HG03575 (cell line): ENCODE measurements at regions not wholly inside any gene's neighbourhood (a gene's known extent, or its start where the extent isn't known, plus 50 kb on each side); places are given as distances from the start of the nearest gene placed in this dataset.
"Not testable (repeated sequence)": the region's sequence is repeated elsewhere in the genome, so short reads cannot be mapped to it uniquely, and the experiment has no call there.

ENCODE experiments used
- ATAC-seq: cut with Tn5 transposase; IDR thresholded peaks from one replicate; pipeline ENCODE4 v1.9.1; 2021; ENCODE audit not compliant: unreplicated experiment, insufficient number of reproducible peaks, low FRiP score; ENCODE audit errors: extremely low read depth

GRCh38 chr16:79984149-79984548 lies 383.6 kb upstream of the MAF start:
- not testable (repeated sequence) for ATAC-seq

- ATAC-seq = no peak
Observed at GRCh38 chr16:79982862-79983261, 382.3 kb upstream of the MAF start.

- ATAC-seq = no peak
Observed at GRCh38 chr16:79982361-79982760, 381.8 kb upstream of the MAF start.

- ATAC-seq = no peak
Observed at GRCh38 chr16:79981814-79982213, 381.3 kb upstream of the MAF start.

- ATAC-seq = no peak
Observed at GRCh38 chr16:79980650-79981521, 380.3 kb upstream of the MAF start.

GRCh38 chr16:79977940-79978836 lies 377.7 kb upstream of the MAF start:
- no peak for ATAC-seq

GRCh38 chr16:79973320-79973719 lies 372.8 kb upstream of the MAF start:
- no peak for ATAC-seq

GRCh38 chr16:79972053-79972704 lies 371.6 kb upstream of the MAF start:
- ATAC-seq = no peak

GRCh38 chr16:79971237-79971572 lies 370.7 kb upstream of the MAF start:
- no peak for ATAC-seq

GRCh38 chr16:79970551-79971236 lies 370.2 kb upstream of the MAF start:
- ATAC-seq = no peak

- no peak for ATAC-seq
Observed at GRCh38 chr16:79970087-79970486, 369.6 kb upstream of the MAF start.

- no peak for ATAC-seq
Observed at GRCh38 chr16:79969458-79969857, 368.9 kb upstream of the MAF start.

GRCh38 chr16:79966226-79966625 lies 365.7 kb upstream of the MAF start:
- no peak for ATAC-seq

GRCh38 chr16:79965718-79966117 lies 365.2 kb upstream of the MAF start:
- ATAC-seq = no peak

GRCh38 chr16:79964104-79964503 lies 363.6 kb upstream of the MAF start:
- no peak for ATAC-seq

GRCh38 chr16:79962962-79963361 lies 362.4 kb upstream of the MAF start:
- no peak for ATAC-seq

GRCh38 chr16:79959226-79959625 lies 358.7 kb upstream of the MAF start:
- no peak for ATAC-seq

- no peak for ATAC-seq
Observed at GRCh38 chr16:79954921-79955705, 354.6 kb upstream of the MAF start.
